ENCODE measurements at regions not wholly inside any gene's neighbourhood (a gene's known extent, or its start where the extent isn't known, plus 50 kb on each side); places are given as distances from the start of the nearest gene placed in this dataset.
"Not testable (repeated sequence)": the region's sequence is repeated elsewhere in the genome, so short reads cannot be mapped to it uniquely, and the experiment has no call there.

DNA sequence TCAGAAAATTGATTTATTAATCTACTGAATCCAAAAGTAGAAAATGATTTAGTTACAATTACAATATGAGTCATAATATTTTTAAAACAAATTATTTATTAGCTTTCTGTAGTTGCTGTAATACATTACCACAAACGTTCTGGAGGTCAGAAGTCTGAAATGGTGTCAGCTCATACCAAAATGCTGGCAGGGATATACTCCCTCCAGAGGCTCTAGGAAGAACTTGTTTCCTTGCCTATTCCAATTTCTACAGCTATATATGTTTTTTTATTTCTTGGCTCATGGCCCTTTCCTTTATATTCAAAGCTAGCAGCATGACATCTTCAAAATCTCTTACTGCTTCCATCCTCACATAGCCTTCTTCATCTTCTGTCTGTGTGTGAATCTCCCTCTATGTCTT lies 667.9 kb upstream of the ITGA1 start:
- ATAC-seq: no peak
- Mint-ChIP-seq H3K27me3 (no peaks in the 10 kb centered on the region), H3K4me3 (no peak overlapping the region), H3K4me1 (no peaks in the 10 kb centered on the region), H3K27ac (no peak overlapping the region), H3K9me3 (ENCODE audit: low read depth) (no peaks in the 10 kb centered on the region), H3K36me3 (ENCODE audit: low read depth) (no peaks in the 10 kb centered on the region)
- POLR2A ChIA-PET: no interaction called here
- CTCF ChIA-PET: no interaction called here
- DNase-seq: no peak
- intact Hi-C loops (cut with DNase I, micrococcal nuclease): no loop called here

DNA sequence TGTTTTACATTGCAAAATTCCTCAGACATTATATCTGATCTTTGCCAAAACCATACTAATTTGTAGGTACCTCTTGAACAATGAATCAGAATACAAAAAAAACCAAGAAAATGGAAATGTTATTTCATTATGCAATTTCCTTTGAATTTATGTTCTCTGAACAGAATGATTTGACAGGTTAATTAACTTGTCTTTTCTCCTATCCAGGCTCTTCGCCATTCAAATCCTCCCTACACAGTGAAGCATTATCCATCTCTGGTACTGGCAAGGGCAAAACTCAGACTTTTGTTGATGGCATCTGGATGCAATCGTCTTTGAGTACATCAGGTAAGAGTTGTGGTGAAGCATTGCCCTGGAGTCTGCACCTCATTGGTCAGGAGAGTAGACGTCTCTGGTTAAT lies 655.7 kb upstream of the ITGA1 start:
- Mint-ChIP-seq H3K36me3 (ENCODE audit: low read depth) (no peaks in the 10 kb centered on the region), H3K27me3 (no peaks in the 10 kb centered on the region), H3K4me1 (no peaks in the 10 kb centered on the region), H3K27ac (no peak overlapping the region), H3K4me3 (no peak overlapping the region), H3K9me3 (ENCODE audit: low read depth) (peaks cover 3% of the 10 kb centered on the region)
- ChIA-PET CTCF (no interaction called here), POLR2A (no interaction called here)
- intact Hi-C loops (cut with DNase I, micrococcal nuclease): no loop called here
- no peak for ATAC-seq
- DNase-seq: no peak

DNA sequence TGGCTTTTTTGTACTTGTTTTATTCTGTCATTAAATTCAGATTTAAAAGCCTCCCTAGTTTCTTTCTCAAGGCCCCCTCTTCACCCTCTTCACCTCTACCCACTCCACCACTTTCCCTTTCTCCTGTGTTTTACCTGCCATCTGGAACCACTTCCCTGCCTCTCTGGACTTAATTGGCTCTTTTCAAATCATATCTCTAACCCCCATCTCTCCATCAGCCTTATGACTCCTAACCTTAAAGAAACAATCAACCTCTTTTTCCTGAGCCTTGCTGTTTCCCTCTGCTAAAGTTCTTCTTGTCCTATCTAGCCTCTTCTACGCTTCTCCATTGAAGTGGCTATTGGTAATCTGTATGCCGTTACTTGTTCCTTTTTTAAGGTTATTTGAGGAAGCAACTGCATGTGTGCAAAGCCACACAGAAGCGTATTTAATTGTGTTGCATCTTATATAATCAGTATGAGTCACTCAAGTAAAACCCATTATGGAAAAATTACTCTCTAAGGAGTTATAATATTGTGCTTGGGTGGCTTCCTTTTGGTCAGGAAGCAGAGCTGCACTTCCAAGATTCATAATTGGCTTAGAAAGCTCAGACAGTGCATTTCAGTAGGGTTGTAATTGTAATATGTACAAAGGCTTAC lies 653.6 kb upstream of the ITGA1 start:
- DNase-seq (no peak), ATAC-seq (no peak)
- CTCF ChIA-PET: no interaction called here
- intact Hi-C loops (cut with DNase I, micrococcal nuclease): no loop called here
- H3K9me3 Mint-ChIP-seq (ENCODE audit: low read depth): peaks cover 2% of the 10 kb centered on the region
- H3K27me3 Mint-ChIP-seq: no peaks in the 10 kb centered on the region
- H3K4me3 Mint-ChIP-seq: no peak overlapping the region
- POLR2A ChIA-PET: no interaction called here
- H3K4me1 Mint-ChIP-seq: no peaks in the 10 kb centered on the region
- no peaks in the 10 kb centered on the region for H3K36me3 Mint-ChIP-seq (ENCODE audit: low read depth)
- no peak overlapping the region for H3K27ac Mint-ChIP-seq

DNA sequence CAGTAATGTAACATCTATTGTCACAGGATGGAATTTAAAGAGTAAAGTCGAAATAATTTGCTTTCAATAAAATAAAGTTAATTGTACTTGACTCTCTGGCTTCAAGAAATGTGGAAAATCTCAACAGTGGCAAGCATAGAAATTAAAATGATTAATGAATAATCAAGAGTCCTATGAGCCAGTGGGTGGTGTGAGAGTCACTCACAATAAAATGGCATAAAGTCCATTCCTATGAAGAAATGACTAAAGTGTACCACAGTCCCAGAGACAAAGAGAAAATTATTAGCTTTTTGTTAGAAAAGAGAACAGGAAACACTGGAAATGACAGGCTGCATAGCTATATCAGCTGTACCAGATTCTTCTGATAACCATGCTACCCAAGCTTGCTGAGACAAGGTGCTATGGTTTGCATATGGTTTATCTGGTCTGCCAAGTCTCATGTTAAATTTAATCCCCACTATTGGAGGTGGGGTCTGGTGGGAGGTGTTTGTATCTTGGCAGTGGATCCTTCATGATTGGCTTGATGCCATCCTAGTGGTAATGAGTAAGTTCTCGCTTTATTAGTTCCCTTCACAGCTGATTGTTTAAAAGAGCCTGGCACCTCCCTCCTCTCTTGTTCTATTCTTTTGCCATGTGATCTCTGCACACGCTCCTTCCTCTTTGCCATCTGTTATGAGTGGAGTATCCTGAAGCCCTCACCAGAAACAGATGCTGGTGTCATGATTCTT lies 647.7 kb upstream of the ITGA1 start:
- ATAC-seq (no peak), DNase-seq (no peak)

DNA sequence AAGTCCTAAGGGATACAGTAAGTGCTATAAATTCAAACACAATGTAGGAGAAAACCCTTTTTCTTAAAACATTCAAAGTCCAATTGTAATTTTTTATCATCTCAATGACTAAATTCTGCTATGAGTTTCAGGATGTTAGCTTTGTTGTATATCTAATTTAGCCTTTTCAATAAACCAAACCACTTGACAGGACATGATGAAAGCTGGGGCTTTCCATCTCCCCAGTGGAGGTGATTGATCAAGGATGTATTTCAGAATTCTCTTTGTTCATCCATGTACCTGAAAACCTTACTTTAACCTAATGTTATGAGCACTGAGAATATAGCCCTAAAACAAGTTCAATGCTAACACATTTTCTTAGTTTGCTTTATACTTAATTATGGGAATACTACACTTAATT lies 639.0 kb upstream of the ITGA1 start:
- no peak overlapping the region for H3K4me3 Mint-ChIP-seq
- ATAC-seq (no peak), DNase-seq (no peak)
- H3K27ac Mint-ChIP-seq: no peak overlapping the region
- intact Hi-C loops (cut with DNase I, micrococcal nuclease): no loop called here
- ChIA-PET CTCF (no interaction called here), POLR2A (interaction anchor here (0.6 kb wide), 1 partner anchor 572 kb away, joined by 3 read pairs; no protein-coding TSS in a partner anchor)
- H3K27me3 Mint-ChIP-seq: no peaks in the 10 kb centered on the region
- H3K36me3 Mint-ChIP-seq (ENCODE audit: low read depth): no peaks in the 10 kb centered on the region
- no peaks in the 10 kb centered on the region for H3K4me1 Mint-ChIP-seq
- H3K9me3 Mint-ChIP-seq (ENCODE audit: low read depth): peaks cover 2% of the 10 kb centered on the region

More for the DNA sequence above, 647.7 kb upstream of the ITGA1 start:
- Mint-ChIP-seq H3K27me3 (no peaks in the 10 kb centered on the region), H3K4me3 (no peak overlapping the region), H3K4me1 (no peaks in the 10 kb centered on the region), H3K9me3 (ENCODE audit: low read depth) (peaks cover 5% of the 10 kb centered on the region), H3K36me3 (ENCODE audit: low read depth) (no peaks in the 10 kb centered on the region), H3K27ac (no peak overlapping the region)
- intact Hi-C loops (cut with DNase I, micrococcal nuclease): no loop called here
- POLR2A ChIA-PET: no interaction called here
- CTCF ChIA-PET: interaction anchor here (0.6 kb wide), 1 partner anchor 383 kb away, joined by 4 read pairs; no protein-coding TSS in a partner anchor

DNA sequence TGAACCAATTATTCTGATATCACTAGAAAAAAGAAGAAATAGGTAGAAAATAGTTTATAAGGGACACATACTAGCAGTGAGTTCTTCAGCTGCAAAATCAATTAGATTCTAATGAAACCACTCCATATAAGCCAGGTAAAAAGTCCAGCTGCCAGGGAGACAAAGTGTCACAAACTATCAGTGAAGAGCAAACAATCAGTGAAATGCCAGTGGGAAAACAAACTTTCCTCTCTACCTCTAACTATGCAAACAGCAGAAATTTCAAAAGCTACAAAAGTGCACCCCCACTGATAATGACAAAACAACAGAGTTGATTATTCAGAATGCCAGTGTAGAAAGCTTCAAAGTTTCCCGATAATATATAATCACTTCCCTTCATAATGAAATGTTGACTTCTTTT lies 637.2 kb upstream of the ITGA1 start:
- Mint-ChIP-seq H3K36me3 (ENCODE audit: low read depth) (no peaks in the 10 kb centered on the region), H3K4me3 (no peak overlapping the region), H3K4me1 (no peaks in the 10 kb centered on the region), H3K27ac (no peak overlapping the region), H3K27me3 (no peaks in the 10 kb centered on the region), H3K9me3 (ENCODE audit: low read depth) (peaks cover 2% of the 10 kb centered on the region)
- intact Hi-C loops (cut with DNase I, micrococcal nuclease): no loop called here
- DNase-seq (no peak), ATAC-seq (no peak)
- ChIA-PET POLR2A (no interaction called here), CTCF (no interaction called here)

DNA sequence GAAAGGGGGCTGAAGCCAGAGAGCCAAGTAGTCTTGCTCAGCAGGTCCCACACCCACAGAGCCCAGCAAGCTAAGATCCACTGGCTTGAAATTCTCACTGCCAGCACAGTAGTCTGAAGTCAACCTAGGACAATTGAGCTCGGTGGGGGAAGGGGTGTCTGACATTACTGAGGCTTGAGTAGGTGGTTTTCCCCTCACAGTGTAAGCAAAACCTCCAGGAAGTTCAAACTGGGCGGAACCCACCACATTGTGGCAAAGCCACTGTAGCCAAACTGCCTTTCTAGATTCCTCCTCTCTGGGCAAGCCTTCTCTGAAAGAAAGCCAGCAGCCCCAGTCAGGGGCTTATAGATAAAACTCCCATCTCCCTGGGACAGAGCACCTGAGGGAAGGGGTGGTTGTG lies 630.9 kb upstream of the ITGA1 start:
- CTCF ChIA-PET: interaction anchor here (0.6 kb wide), 1 partner anchor 9 kb away, joined by 3 read pairs; no protein-coding TSS in a partner anchor
- H3K4me3 Mint-ChIP-seq; POLR2A ChIA-PET; H3K27ac Mint-ChIP-seq; H3K4me1 Mint-ChIP-seq; ATAC-seq; H3K9me3 Mint-ChIP-seq (ENCODE audit: low read depth); intact Hi-C loops (cut with DNase I, micrococcal nuclease); DNase-seq; H3K36me3 Mint-ChIP-seq (ENCODE audit: low read depth); H3K27me3 Mint-ChIP-seq: not testable (repeated sequence)

DNA sequence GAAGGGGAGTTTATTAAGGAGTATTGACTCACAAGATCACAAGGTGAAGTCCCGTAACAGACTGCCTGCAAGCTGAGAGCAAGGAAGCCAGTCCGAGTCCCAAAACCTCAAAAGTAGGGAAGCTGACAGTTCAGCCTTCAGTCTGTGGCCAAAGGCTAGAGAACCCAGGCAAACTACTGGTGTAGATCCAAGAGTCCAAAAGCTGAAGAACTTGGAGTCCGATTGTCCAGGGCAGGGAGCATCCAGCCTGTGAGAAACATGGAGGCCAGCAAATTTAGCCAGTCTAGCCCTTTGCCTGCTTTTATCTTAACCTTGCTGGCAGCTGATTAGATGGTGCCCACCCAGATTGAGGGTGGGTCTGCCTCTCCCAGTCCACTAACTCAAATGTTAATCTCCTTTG lies 621.9 kb upstream of the ITGA1 start:
- H3K4me1 Mint-ChIP-seq; H3K27ac Mint-ChIP-seq; CTCF ChIA-PET; intact Hi-C loops (cut with DNase I, micrococcal nuclease); DNase-seq; H3K27me3 Mint-ChIP-seq; H3K9me3 Mint-ChIP-seq (ENCODE audit: low read depth); H3K36me3 Mint-ChIP-seq (ENCODE audit: low read depth); ATAC-seq; H3K4me3 Mint-ChIP-seq; POLR2A ChIA-PET: not testable (repeated sequence)

DNA sequence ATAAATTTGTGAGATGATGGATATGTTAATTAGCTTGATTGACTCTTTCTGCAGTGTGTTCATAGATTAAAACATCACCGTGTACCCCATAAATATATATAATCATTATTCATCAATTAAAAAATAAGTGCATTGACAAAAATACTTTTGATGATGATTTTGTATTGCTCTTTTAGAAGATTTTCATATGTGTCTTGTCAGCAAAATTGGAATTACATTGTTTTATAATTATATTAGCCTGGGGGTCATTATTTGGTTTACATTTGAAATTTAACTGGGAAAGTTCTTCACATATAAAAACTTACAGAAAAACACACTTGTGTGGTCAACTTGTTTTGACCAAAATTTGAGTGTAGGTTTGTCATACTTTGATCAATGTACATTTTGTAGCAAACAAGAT lies 614.6 kb upstream of the ITGA1 start:
- H3K9me3 Mint-ChIP-seq (ENCODE audit: low read depth): peaks cover under 1% of the 10 kb centered on the region
- H3K27me3 Mint-ChIP-seq: no peaks in the 10 kb centered on the region
- intact Hi-C loops (cut with DNase I, micrococcal nuclease): no loop called here
- POLR2A ChIA-PET: no interaction called here
- no peaks in the 10 kb centered on the region for H3K4me1 Mint-ChIP-seq
- DNase-seq (no peak), ATAC-seq (no peak)
- H3K36me3 Mint-ChIP-seq (ENCODE audit: low read depth): no peaks in the 10 kb centered on the region
- CTCF ChIA-PET: no interaction called here
- H3K4me3 Mint-ChIP-seq: no peak overlapping the region
- H3K27ac Mint-ChIP-seq: no peak overlapping the region

DNA sequence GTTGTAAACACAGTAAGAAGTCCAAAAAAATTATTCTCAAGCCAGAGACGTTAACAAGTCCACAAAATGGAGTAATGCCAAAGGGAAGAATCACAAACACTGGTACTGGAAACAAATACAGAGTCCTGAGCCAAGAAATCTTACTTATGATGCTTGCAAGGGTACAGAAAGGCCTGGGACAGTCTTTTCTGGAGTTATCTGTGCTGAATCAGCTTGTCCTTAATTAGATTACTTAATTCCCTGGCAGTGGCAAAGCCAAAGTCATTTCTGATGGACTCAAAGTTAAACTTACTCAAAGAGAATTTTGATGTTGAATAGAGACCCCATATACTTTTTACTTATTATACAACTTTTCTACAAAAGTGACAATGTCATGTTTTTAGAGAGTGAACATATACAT lies 610.5 kb upstream of the ITGA1 start:
- Mint-ChIP-seq H3K27me3 (no peaks in the 10 kb centered on the region), H3K4me3 (no peak overlapping the region), H3K4me1 (no peaks in the 10 kb centered on the region), H3K36me3 (ENCODE audit: low read depth) (no peaks in the 10 kb centered on the region), H3K9me3 (ENCODE audit: low read depth) (peaks cover 1% of the 10 kb centered on the region), H3K27ac (no peak overlapping the region)
- no peak for DNase-seq
- no peak for ATAC-seq
- ChIA-PET POLR2A (no interaction called here), CTCF (no interaction called here)
- intact Hi-C loops (cut with DNase I, micrococcal nuclease): no loop called here

DNA sequence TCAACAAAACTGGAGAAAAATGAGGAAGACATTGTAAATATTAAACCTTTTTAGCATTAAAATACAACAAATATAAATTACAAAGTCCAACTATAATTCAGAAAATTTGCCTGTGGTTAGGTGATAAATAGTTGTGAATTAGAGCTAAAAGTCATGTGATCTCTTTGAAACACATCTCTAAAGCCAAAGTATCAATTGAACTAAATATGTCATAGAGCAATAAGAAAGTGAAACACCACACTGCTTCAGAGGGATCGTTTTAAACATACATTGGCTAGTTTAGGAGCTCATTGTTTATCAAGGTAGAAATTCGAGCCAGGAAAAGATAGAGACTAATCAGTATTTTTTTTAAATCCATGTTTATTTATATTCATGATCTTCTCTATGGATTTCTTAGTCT lies 606.3 kb upstream of the ITGA1 start:
- CTCF ChIA-PET: no interaction called here
- Mint-ChIP-seq H3K4me3 (no peak overlapping the region), H3K27me3 (no peaks in the 10 kb centered on the region), H3K36me3 (ENCODE audit: low read depth) (no peaks in the 10 kb centered on the region), H3K4me1 (no peaks in the 10 kb centered on the region), H3K27ac (no peak overlapping the region), H3K9me3 (ENCODE audit: low read depth) (peaks cover 4% of the 10 kb centered on the region)
- ATAC-seq (no peak), DNase-seq (no peak)
- POLR2A ChIA-PET: no interaction called here
- intact Hi-C loops (cut with DNase I, micrococcal nuclease): no loop called here

DNA sequence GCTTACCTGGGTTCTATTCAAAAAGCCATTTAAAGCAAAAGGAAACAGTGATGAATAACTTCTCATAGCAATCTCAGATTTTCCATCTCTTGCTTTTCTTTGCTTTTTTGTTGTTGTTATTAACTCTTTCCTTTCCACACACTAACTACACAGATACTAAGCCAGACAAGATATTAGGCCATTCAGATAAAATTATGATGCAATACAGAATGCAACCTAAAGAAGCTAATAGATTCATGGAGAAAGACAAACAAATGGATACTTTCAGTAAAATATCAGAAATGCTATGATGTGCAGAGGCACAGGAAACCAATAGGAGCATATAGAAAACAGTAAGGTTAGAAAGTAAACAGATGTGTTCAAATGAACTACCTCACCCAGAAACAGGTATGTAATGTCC lies 597.0 kb upstream of the ITGA1 start:
- Mint-ChIP-seq H3K27ac (no peak overlapping the region), H3K4me3 (no peak overlapping the region), H3K9me3 (ENCODE audit: low read depth) (peaks cover 3% of the 10 kb centered on the region), H3K4me1 (no peaks in the 10 kb centered on the region), H3K36me3 (ENCODE audit: low read depth) (no peaks in the 10 kb centered on the region), H3K27me3 (no peaks in the 10 kb centered on the region)
- POLR2A ChIA-PET: no interaction called here
- intact Hi-C loops (cut with DNase I, micrococcal nuclease): no loop called here
- CTCF ChIA-PET: no interaction called here
- DNase-seq (no peak), ATAC-seq (no peak)

All from activated CD4-positive, alpha-beta T cell treated with anti-CD3 and anti-CD28 coated beads for 36 hours (primary cell).